GM12874 (cell line): ENCODE measurements at regions not wholly inside any gene's neighbourhood (a gene's known extent, or its start where the extent isn't known, plus 50 kb on each side); places are given as distances from the start of the nearest gene placed in this dataset.

ENCODE experiments used
- CTCF ChIP-seq: IDR thresholded peaks from 2 replicates; pipeline ENCODE4 v1.5.1; 2011; ENCODE audit warnings: low read depth, mild to moderate bottlenecking, control low read depth, low read length, moderate library complexity; ENCODE audit not compliant: insufficient read depth

GRCh38 chr20:11248011-11248409 is 574.2 kb upstream of the JAG1 start:
- TF ChIP-seq CTCF, result no peak

GRCh38 chr20:11248687-11249638 is 575.2 kb upstream of the JAG1 start:
- TF ChIP-seq CTCF, result no peak

GRCh38 chr20:11249683-11250082 is 575.9 kb upstream of the JAG1 start:
- TF ChIP-seq CTCF, result no peak

GRCh38 chr20:11252447-11252846 is 578.6 kb upstream of the JAG1 start:
- TF ChIP-seq CTCF, result no peak

DNA sequence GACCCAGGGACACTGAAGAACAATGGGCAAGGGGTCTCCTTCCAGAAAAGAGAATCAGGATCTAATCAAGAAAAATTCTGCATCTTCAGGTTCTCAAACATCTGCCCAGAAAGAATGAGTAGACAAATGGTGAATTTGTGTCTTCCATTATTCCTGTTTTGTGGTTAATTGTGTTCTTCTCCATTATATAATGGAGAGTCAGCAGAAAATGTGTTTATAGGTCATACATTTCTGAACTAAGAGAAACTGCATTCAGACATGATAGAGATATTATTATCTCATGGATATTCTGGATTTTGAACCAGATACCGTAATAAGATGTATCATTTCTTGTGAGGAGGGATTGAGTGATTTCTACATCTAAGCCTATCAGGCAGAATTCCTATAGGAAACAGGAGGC is 581.7 kb upstream of the JAG1 start:
- no peak for TF ChIP-seq CTCF

DNA sequence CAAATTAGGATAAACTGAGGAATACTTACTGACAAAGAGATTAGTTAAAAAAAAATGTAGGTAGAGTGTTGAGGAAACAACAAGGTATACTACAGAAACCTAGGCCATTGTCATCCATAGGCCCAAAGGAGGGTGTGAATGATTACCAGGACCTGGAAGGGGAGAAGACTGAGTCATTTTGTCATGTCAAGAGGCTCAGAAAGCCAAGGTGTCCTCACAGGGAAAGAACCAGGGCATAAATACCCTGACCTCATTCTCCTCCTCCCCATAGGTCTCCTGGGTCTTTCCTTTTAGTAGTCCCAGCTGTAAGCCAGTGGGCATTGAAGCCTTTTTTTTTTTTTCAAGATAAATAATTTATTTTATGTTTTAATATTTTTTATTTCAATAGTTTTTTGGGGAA is 582.1 kb upstream of the JAG1 start:
- no peak for TF ChIP-seq CTCF

GRCh38 chr20:11260611-11261010 is 586.8 kb upstream of the JAG1 start:
- no peak for TF ChIP-seq CTCF
